ENCODE measurements at regions not wholly inside any gene's neighbourhood (a gene's known extent, or its start where the extent isn't known, plus 50 kb on each side); places are given as distances from the start of the nearest gene placed in this dataset.

- no peak for DNase-seq (ENCODE audit: low read depth, low spot score)
These were observed 479.7 kb downstream of the RPS24 start for GRCh38 chr10:78513330-78513729.

DNA sequence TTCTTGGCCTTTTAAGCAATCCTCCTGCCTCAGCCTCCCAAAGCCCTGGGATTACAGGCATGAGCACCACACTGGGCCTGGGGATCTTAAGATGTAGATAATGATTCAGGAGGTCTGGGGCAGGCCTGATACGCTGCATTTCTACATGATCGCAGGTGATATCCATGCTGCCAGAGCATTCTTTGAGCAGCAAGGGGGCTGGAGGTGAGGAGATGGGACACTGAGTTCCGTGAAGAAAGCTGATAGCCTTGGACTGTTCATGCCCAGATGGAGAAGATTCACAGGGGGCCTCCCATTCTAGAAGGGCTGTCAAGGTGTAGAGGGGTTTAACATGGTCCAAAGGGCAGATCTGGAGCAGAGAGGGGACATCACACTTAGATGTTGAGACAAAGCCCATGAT lies 480.3 kb downstream of the RPS24 start:
- DNase-seq (ENCODE audit: low read depth, low spot score): no peak

GRCh38 chr10:78514459-78514858 lies 480.8 kb downstream of the RPS24 start:
- DNase-seq (ENCODE audit: low read depth, low spot score): no peak

- DNase-seq (ENCODE audit: low read depth, low spot score): no peak
These were observed 481.6 kb downstream of the RPS24 start for GRCh38 chr10:78515038-78515872.

- DNase-seq (ENCODE audit: low read depth, low spot score): no peak
These were observed 482.1 kb downstream of the RPS24 start for GRCh38 chr10:78515873-78516153.

GRCh38 chr10:78516236-78516635 lies 482.6 kb downstream of the RPS24 start:
- no peak for DNase-seq (ENCODE audit: low read depth, low spot score)

GRCh38 chr10:78516756-78517155 lies 483.1 kb downstream of the RPS24 start:
- no peak for DNase-seq (ENCODE audit: low read depth, low spot score)

- DNase-seq (ENCODE audit: low read depth, low spot score): no peak
These were observed 484.6 kb downstream of the RPS24 start for GRCh38 chr10:78518224-78518623.

DNA sequence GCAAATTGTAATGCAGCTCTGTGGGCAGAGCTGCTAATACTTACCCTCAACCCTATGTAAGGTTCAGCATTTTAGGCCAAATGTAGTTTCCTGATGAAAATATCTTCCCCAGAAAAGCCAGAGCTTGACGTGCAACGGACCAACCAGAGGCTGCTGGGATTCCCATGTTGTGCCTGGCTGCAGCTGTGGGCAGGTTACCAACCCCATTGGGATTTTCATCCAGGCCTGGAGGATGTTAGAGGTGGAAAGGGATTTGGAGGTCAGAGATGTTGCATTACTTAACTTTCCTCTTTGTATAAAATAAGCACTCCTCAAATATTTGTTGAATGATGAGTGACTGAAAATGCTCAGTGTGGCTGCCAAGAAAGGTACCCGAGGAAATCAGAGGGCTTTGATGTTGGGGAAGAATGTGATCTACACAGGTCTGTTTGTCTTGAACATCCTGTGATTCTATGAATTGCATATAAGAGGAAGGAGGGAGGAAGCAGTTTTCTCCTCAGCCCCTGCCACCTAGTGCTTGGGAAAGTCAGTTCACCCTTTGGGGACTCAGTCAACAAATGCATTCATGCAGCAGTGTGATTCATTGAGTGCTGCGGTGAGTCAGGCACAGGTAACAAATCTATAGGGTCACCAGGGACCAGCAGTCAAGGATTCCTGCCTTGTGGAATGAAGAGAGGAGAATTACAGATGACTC lies 487.2 kb downstream of the RPS24 start:
- DNase-seq (ENCODE audit: low read depth, low spot score): no peak

- no peak for DNase-seq (ENCODE audit: low read depth, low spot score)
These were observed 489.8 kb downstream of the RPS24 start for GRCh38 chr10:78523453-78523852.

DNA sequence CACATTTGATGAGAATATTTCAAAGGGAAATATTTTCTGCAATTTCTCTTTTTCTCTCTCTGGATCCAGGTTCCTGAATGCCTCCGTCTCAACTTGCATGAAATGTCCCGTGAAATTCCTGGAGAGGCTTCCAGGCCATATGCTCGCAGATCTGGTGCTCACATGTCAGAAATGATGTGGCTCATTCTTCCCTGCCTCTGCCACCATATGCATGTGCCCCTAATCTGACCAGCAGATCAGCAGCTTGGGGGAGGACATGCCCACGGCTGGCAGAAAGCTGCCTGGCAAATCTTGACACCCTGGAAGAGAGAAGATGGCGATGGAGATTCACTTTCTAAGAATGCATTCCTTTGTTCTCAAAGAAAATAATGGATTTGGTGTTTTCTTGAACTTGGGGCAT lies 490.7 kb downstream of the RPS24 start:
- no peak for DNase-seq (ENCODE audit: low read depth, low spot score)

DNA sequence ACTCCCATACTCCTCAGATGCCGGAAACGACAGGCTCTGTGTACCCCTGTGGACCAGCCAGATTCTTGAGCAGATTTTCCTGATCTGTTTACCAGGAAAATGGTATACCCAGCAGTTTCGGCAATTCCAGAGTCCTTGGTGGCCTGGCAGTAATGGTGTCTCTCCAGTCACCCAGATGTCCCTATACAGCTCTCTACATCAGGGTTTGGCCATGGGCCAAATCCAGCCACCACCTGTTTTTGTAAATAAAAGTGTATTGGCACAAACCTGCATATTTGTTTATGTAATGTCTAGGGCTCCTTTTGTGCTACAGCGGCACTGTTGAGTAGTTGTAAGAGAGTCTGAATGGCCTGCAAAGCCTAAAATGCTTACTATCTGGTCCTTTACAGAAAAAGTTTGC lies 491.3 kb downstream of the RPS24 start:
- no peak for DNase-seq (ENCODE audit: low read depth, low spot score)

DNA sequence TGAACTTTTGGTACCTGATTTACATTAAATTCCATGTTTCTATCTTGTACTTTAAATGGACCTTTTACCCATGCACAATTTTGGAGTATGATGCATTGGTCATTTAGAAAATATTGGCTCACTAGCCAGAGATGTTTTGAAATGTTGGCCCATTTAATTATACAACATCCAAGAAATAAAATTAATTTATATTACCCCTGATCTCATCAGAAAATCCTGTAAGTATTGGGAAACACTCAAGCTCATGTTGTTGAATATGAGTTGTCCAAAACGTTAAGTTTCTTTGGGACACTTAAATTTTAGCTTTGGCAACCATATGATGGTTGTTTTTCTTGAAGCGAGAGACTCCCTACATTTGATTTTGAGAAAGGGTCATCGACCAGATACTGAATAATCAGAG lies 492.7 kb downstream of the RPS24 start:
- DNase-seq (ENCODE audit: low read depth, low spot score): no peak

DNA sequence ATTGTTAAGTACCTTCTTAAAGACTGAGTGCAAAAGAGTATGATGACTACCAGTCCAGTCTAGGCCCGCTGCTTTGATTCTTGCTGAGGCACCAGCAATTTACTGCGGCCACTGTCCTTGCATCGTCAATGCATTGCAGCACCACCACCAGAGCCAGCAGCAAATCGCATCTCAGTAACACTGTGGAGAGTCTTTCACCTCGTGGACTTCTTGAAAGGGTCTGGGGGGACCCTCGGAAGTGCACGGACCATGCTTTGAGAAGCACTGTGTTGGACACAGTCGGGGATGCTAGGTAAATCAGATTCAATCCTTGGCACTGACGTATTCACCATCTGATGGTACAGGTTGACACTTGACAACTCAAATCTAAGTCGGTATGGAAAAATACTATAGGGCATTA lies 493.6 kb downstream of the RPS24 start:
- DNase-seq (ENCODE audit: low read depth, low spot score): no peak

GRCh38 chr10:78528749-78529204 lies 495.1 kb downstream of the RPS24 start:
- DNase-seq (ENCODE audit: low read depth, low spot score): no peak

GRCh38 chr10:78529262-78529661 lies 495.6 kb downstream of the RPS24 start:
- no peak for DNase-seq (ENCODE audit: low read depth, low spot score)

GRCh38 chr10:78531088-78531487 lies 497.4 kb downstream of the RPS24 start:
- no peak for DNase-seq (ENCODE audit: low read depth, low spot score)

GRCh38 chr10:78532480-78533042 lies 498.9 kb downstream of the RPS24 start:
- DNase-seq (ENCODE audit: low read depth, low spot score): no peak

- no peak for DNase-seq (ENCODE audit: low read depth, low spot score)
These were observed 499.4 kb downstream of the RPS24 start for GRCh38 chr10:78533098-78533497.

GRCh38 chr10:78533776-78534175 lies 500.1 kb downstream of the RPS24 start:
- DNase-seq (ENCODE audit: low read depth, low spot score): no peak

DNA sequence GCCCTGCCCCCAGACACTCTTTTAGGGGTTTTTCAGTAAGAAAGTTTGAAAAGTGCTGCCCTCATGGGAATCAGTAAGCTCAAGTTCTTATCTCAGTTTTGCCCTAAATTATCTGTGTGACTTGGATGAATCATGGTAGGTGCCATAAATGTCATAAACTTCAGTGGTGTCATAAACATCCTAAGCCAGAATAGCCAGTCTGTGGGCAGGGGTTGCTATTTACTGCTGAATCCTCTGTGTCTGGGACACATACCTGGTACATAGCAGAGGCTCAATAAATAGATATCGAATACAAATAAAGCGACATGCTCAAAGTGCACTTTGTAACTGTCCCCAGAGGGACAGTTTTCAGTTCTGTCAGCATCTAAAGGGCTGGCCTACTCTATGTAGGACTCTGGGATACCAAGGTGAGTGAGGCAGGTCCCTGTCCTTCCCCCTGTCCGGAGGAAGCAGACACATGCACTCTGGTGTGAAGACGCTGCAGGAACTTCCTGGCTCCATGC lies 502.1 kb downstream of the RPS24 start:
- no peak for DNase-seq (ENCODE audit: low read depth, low spot score)

DNA sequence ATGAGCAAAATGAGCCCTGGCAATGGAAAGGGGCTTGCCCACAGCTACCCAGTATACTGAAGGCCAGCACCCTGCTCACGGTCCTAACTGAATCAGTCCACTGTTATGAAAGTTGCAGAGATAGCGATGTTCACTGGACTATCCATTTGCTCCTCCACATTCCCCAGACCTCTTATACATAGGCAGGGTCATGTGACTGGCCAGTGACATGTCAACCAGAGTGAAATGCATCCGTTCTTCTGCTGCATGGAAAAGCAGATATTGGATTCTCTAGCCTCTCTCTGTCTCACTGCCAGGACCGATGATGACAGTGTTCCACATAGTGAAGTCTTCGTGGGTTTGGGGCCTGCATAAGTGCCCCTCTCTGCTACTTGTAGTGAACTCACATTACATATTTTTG lies 503.4 kb downstream of the RPS24 start:
- no peak for DNase-seq (ENCODE audit: low read depth, low spot score)

- no peak for DNase-seq (ENCODE audit: low read depth, low spot score)
These were observed 505.6 kb downstream of the RPS24 start for GRCh38 chr10:78539247-78539766.
